ENCODE measurements at regions not wholly inside any gene's neighbourhood (a gene's known extent, or its start where the extent isn't known, plus 50 kb on each side); places are given as distances from the start of the nearest gene placed in this dataset.

DNA sequence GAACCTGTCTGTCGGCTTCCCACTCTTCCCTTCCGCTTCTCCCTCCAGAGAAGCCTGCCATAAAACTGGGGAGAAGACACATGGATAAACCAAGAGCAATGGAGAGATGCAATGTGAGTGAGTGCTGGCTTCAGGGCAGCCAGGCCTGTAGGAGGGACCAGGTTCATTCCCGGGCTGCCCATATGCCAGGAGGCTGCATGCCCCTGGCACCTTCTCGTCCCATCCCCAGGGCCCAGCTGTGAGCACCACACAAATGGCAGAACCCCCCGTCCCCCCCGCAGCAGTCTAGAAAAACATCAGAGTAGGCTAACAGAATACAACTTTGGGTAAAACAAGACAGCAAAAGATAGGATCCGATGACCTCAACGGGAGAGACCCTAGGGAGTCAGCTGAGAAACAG is 341.3 kb upstream of the SHH start:
- Histone ChIP-seq H3K27ac (no peak overlapping the region), H3K4me1 (no peaks in the 10 kb centered on the region), H3K4me3 (no peak overlapping the region), H3K36me3 (no peaks in the 10 kb centered on the region), H3K9me3 (no peaks in the 10 kb centered on the region), H3K27me3 (no peaks in the 10 kb centered on the region)
- no peak for DNase-seq
- TF ChIP-seq, protein P1, sequence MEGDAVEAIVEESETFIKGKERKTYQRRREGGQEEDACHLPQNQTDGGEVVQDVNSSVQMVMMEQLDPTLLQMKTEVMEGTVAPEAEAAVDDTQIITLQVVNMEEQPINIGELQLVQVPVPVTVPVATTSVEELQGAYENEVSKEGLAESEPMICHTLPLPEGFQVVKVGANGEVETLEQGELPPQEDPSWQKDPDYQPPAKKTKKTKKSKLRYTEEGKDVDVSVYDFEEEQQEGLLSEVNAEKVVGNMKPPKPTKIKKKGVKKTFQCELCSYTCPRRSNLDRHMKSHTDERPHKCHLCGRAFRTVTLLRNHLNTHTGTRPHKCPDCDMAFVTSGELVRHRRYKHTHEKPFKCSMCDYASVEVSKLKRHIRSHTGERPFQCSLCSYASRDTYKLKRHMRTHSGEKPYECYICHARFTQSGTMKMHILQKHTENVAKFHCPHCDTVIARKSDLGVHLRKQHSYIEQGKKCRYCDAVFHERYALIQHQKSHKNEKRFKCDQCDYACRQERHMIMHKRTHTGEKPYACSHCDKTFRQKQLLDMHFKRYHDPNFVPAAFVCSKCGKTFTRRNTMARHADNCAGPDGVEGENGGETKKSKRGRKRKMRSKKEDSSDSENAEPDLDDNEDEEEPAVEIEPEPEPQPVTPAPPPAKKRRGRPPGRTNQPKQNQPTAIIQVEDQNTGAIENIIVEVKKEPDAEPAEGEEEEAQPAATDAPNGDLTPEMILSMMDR (IDR thresholded peaks at IDR 0.05 in 4 of 5, conservative IDR thresholded peaks at IDR 0.05 in 1 of 5), result no peak
- TF ChIP-seq POLR2A (IDR thresholded peaks at IDR 0.05), result no peak
- no peak for ATAC-seq
- in situ Hi-C loops (cut with MboI; ENCODE audit: low sequenced_read_pairs in 4 of 4), result no loop called here
- intact Hi-C loops (cut with DNase I; ENCODE audit: low total_unique reads), result no loop called here

DNA sequence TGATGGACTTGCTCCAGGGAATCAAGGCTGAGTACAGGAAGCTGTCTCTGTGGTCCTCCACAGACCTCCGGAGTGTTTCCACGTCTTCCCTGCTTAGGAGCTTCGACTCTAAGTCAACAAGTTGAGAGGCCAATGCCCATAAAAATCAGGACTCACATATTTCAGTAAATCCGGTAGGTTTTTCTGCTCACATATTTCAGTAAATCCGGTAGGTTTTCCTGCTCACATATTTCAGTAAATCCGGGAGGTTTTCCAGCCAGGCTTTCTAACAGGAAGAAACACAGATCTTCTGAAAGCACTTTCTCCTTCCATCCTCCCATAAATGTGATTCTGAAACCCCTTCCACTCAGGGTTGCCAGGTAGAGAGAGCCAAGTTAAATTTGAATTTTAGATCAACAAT is 340.1 kb upstream of the SHH start:
- Histone ChIP-seq H3K36me3 (no peaks in the 10 kb centered on the region), H3K27me3 (no peaks in the 10 kb centered on the region), H3K4me3 (no peak overlapping the region), H3K4me1 (no peaks in the 10 kb centered on the region), H3K27ac (no peak overlapping the region), H3K9me3 (no peaks in the 10 kb centered on the region)
- ATAC-seq, result no peak
- in situ Hi-C loops (cut with MboI; ENCODE audit: low sequenced_read_pairs in 4 of 4) (no loop called here), intact Hi-C loops (cut with DNase I; ENCODE audit: low total_unique reads) (no loop called here)
- TF ChIP-seq POLR2A (IDR thresholded peaks at IDR 0.05), result no peak
- TF ChIP-seq, protein P1 (IDR thresholded peaks at IDR 0.05 in 4 of 5, conservative IDR thresholded peaks at IDR 0.05 in 1 of 5), result no peak
- DNase-seq, result no peak

DNA sequence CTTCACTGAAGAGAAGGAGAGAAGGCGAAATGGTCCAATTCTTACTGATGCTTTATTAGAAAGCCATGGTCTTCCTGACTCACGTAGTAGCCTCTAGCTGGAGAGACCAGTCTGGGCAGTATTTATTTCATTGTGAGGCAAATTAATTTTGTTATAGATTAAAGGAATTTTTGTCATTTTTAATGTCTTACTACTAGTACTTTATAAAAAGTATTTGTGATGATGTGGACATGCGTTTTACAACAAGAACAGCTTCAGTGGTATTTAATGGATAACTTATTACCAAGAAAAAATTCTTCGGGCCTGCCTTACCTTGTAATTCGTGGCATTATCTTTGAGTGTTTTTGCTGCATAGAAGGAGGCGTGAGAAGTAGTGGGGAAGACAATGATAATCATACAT is 339.4 kb upstream of the SHH start:
- no peak for DNase-seq

DNA sequence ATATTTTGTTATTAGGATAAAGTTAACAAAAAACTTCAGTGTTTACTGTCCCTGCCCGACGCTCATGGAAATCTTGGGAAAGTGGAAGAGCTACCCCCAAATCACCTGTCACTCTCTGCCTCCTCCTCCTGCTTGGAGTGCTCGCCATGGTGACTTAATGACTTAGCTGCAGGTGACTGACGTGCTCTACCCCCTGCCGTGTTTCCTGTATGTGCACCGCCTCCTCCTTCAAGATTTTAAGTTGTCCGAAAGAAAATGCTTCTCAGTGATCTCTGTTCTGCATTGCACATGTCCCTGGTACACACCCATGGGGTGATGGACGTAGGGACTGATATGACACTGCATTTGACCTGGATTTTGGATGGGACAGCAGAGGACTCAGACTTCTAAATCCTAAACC is 338.8 kb upstream of the SHH start:
- DNase-seq, result no peak
- H3K4me1 ChIP-seq, result no peaks in the 10 kb centered on the region
- intact Hi-C loops (cut with DNase I; ENCODE audit: low total_unique reads) (no loop called here), in situ Hi-C loops (cut with MboI; ENCODE audit: low sequenced_read_pairs in 4 of 4) (no loop called here)
- no peaks in the 10 kb centered on the region for H3K9me3 ChIP-seq
- no peaks in the 10 kb centered on the region for H3K27me3 ChIP-seq
- no peaks in the 10 kb centered on the region for H3K36me3 ChIP-seq
- no peak overlapping the region for H3K4me3 ChIP-seq
- no peak for ATAC-seq
- H3K27ac ChIP-seq, result no peak overlapping the region
- TF ChIP-seq, protein P1 (IDR thresholded peaks at IDR 0.05 in 4 of 5, conservative IDR thresholded peaks at IDR 0.05 in 1 of 5), result no peak
- no peak for TF ChIP-seq POLR2A (IDR thresholded peaks at IDR 0.05)

More for the DNA sequence above, 339.4 kb upstream of the SHH start:
- H3K4me3 ChIP-seq, result no peak overlapping the region
- in situ Hi-C loops (cut with MboI; ENCODE audit: low sequenced_read_pairs in 4 of 4), result no loop called here
- intact Hi-C loops (cut with DNase I; ENCODE audit: low total_unique reads), result no loop called here
- no peaks in the 10 kb centered on the region for H3K9me3 ChIP-seq
- no peak for ATAC-seq
- H3K27ac ChIP-seq, result no peak overlapping the region
- H3K4me1 ChIP-seq, result no peaks in the 10 kb centered on the region
- TF ChIP-seq POLR2A (IDR thresholded peaks at IDR 0.05), result no peak
- TF ChIP-seq, protein P1 (IDR thresholded peaks at IDR 0.05 in 4 of 5, conservative IDR thresholded peaks at IDR 0.05 in 1 of 5), result no peak
- no peaks in the 10 kb centered on the region for H3K36me3 ChIP-seq
- H3K27me3 ChIP-seq, result no peaks in the 10 kb centered on the region

DNA sequence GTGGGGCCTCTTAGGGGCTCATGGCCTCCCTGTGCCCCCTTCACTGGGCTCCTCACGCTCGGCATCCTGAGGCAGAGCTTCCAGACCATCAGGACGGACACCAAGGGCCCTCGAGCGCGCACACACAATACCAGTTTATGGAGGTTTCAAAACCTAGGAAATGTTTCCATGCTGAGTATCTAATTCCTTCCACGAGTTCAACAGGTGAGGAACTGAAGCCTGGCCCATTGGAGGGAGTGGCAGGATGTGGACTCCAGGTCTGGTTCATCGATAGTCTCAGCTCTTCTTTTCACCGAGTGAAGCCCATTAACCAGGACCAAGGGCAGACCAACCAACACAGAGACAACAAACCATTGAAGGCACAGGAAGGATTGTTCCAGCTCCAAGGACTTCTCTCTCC is 336.7 kb upstream of the SHH start:
- in situ Hi-C loops (cut with MboI; ENCODE audit: low sequenced_read_pairs in 4 of 4) (no loop called here), intact Hi-C loops (cut with DNase I; ENCODE audit: low total_unique reads) (no loop called here)
- Histone ChIP-seq H3K4me1 (no peaks in the 10 kb centered on the region), H3K9me3 (no peaks in the 10 kb centered on the region), H3K4me3 (no peak overlapping the region), H3K27me3 (no peaks in the 10 kb centered on the region), H3K27ac (no peak overlapping the region), H3K36me3 (no peaks in the 10 kb centered on the region)
- no peak for TF ChIP-seq POLR2A (IDR thresholded peaks at IDR 0.05)
- TF ChIP-seq, protein P1 (IDR thresholded peaks at IDR 0.05 in 4 of 5, conservative IDR thresholded peaks at IDR 0.05 in 1 of 5), result no peak
- DNase-seq, result no peak
- ATAC-seq, result no peak

All from gastrocnemius medialis (tissue), 4 donors.